ENCODE measurements at regions not wholly inside any gene's neighbourhood (a gene's known extent, or its start where the extent isn't known, plus 50 kb on each side); places are given as distances from the start of the nearest gene placed in this dataset.

- TF ChIP-seq, protein P1, sequence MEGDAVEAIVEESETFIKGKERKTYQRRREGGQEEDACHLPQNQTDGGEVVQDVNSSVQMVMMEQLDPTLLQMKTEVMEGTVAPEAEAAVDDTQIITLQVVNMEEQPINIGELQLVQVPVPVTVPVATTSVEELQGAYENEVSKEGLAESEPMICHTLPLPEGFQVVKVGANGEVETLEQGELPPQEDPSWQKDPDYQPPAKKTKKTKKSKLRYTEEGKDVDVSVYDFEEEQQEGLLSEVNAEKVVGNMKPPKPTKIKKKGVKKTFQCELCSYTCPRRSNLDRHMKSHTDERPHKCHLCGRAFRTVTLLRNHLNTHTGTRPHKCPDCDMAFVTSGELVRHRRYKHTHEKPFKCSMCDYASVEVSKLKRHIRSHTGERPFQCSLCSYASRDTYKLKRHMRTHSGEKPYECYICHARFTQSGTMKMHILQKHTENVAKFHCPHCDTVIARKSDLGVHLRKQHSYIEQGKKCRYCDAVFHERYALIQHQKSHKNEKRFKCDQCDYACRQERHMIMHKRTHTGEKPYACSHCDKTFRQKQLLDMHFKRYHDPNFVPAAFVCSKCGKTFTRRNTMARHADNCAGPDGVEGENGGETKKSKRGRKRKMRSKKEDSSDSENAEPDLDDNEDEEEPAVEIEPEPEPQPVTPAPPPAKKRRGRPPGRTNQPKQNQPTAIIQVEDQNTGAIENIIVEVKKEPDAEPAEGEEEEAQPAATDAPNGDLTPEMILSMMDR (IDR thresholded peaks at IDR 0.05), result no peak
- TF ChIP-seq TCF7L2 (IDR thresholded peaks at IDR 0.05; ENCODE audit: low read depth, low read length) (no peak), POLR2AphosphoS5 (IDR thresholded peaks at IDR 0.05; ENCODE audit: low read depth, low read length) (no peak), SIN3A (IDR thresholded peaks at IDR 0.05; ENCODE audit: borderline replicate concordance, insufficient read depth, low read depth, low read length) (no peak), REST (IDR thresholded peaks at IDR 0.05; ENCODE audit: insufficient read depth in 1 of 2, low read depth in 2 of 2, low read length in 1 of 2) (no peak)
Measured at GRCh38 chr6:34627296-34627695, 69.3 kb downstream of the ILRUN start.
